MM.1S (cell line): ENCODE measurements at regions not wholly inside any gene's neighbourhood (a gene's known extent, or its start where the extent isn't known, plus 50 kb on each side); places are given as distances from the start of the nearest gene placed in this dataset.

Experiments used
- DNase-seq: peaks from one replicate; pipeline ENCODE4 v3.0.0-alpha.2; 2015
- H2AFZ ChIP-seq: fragments of 300-600 bp; sonication (generic); 2 replicates; pipeline ENCODE4 v1.6.0; 2016; ENCODE audit warnings: antibody characterized with exemption, low read length
- H3F3A ChIP-seq: fragments of 300-600 bp; sonication (generic); 2 replicates; pipeline ENCODE4 v1.6.1; 2016; ENCODE audit warnings: mild to moderate bottlenecking, antibody characterized with exemption, low read length, moderate library complexity, mixed read lengths; ENCODE audit not compliant: insufficient read depth
- H3K27ac ChIP-seq: fragments of 300-600 bp; sonication (generic); 2 replicates; pipeline ENCODE4 v1.5.1; 2016; ENCODE audit warnings: mild to moderate bottlenecking, low read length
- H3K27me3 ChIP-seq: fragments of 300-600 bp; sonication (generic); replicated peaks from 2 replicates; pipeline ENCODE4 v1.6.0; 2016; ENCODE audit warnings: low read length; ENCODE audit not compliant: insufficient read depth
- H3K36me3 ChIP-seq: fragments of 300-600 bp; sonication (generic); replicated peaks from 2 replicates; pipeline ENCODE4 v1.6.1; 2016; ENCODE audit warnings: mild to moderate bottlenecking, low read length, mixed read lengths; ENCODE audit not compliant: insufficient read depth
- H3K4me1 ChIP-seq: fragments of 300-600 bp; sonication (generic); 2 replicates; pipeline ENCODE4 v1.6.1; 2016; ENCODE audit warnings: low read length, mixed read lengths
- H3K4me2 ChIP-seq: fragments of 300-600 bp; sonication (generic); 2 replicates; pipeline ENCODE4 v1.6.0; 2016; ENCODE audit warnings: low read depth, low read length
- H3K4me3 ChIP-seq: fragments of 300-600 bp; sonication (generic); 2 replicates; pipeline ENCODE4 v1.5.1; 2016; ENCODE audit warnings: low read length, mixed read lengths
- H3K79me2 ChIP-seq: fragments of 300-600 bp; sonication (generic); 2 replicates; pipeline ENCODE4 v1.6.1; 2016; ENCODE audit warnings: mixed run types, low read length, mixed read lengths
- H3K9ac ChIP-seq: fragments of 300-600 bp; sonication (generic); 2 replicates; pipeline ENCODE4 v1.6.1; 2016; ENCODE audit warnings: low read length, mixed read lengths
- H3K9me2 ChIP-seq: fragments of 300-600 bp; sonication (generic); replicated peaks from 2 replicates; pipeline ENCODE4 v1.6.1; 2016; ENCODE audit warnings: mild to moderate bottlenecking, low read length, mixed read lengths; ENCODE audit not compliant: insufficient read depth
- H3K9me3 ChIP-seq: fragments of 300-600 bp; sonication (generic); replicated peaks from 2 replicates; pipeline ENCODE4 v1.6.1; 2016; ENCODE audit warnings: mild to moderate bottlenecking, low read length, mixed read lengths; ENCODE audit not compliant: insufficient read depth
- H4K20me1 ChIP-seq: fragments of 300-600 bp; sonication (generic); 2 replicates; pipeline ENCODE4 v1.6.1; 2016; ENCODE audit warnings: mild to moderate bottlenecking, low read length, moderate library complexity, mixed read lengths; ENCODE audit not compliant: insufficient read depth
- CTCF ChIP-seq: fragments of 300-600 bp; sonication (generic); IDR thresholded peaks from 2 replicates; pipeline ENCODE4 v1.5.1; 2016; ENCODE audit warnings: antibody characterized with exemption, low read length, mixed read lengths
- EZH2 ChIP-seq: fragments of 300-600 bp; sonication (generic); optimal IDR thresholded peaks from 2 replicates; pipeline ENCODE3; 2017; ENCODE audit warnings: low read depth, mild to moderate bottlenecking, antibody characterized with exemption, low read length, mixed read lengths
- EZH2phosphoT487 ChIP-seq: fragments of 300-600 bp; sonication (generic); IDR thresholded peaks from 2 replicates; pipeline ENCODE4 v1.6.1; 2018; ENCODE audit warnings: antibody characterized with exemption, low read length

- Histone ChIP-seq H3K4me3 (no peak overlapping the region), H4K20me1 (no peaks in the 10 kb centered on the region), H3K79me2 (no peaks in the 10 kb centered on the region), H3K4me2 (no peak overlapping the region), H3K27me3 (no peaks in the 10 kb centered on the region), H3K4me1 (peaks cover 17% of the 10 kb centered on the region), H3K9me2 (no peaks in the 10 kb centered on the region), H3K9ac (no peak overlapping the region), H3K9me3 (no peaks in the 10 kb centered on the region), H3K36me3 (no peaks in the 10 kb centered on the region), H2AFZ (no peak overlapping the region), H3F3A (no peaks in the 10 kb centered on the region), H3K27ac (no peak overlapping the region)
- no peak for TF ChIP-seq EZH2phosphoT487
- TF ChIP-seq CTCF = peak; percentile 12; the same call in 1 of the 2 replicates
- no peak for TF ChIP-seq EZH2
- no peak for DNase-seq
Measured at GRCh38 chr3:34015204-34016142, 217.0 kb downstream of the PDCD6IP start.

GRCh38 chr3:34016925-34017587 lies 218.6 kb downstream of the PDCD6IP start:
- no peak overlapping the region for H3K4me3 ChIP-seq
- H3K9me2 ChIP-seq = no peaks in the 10 kb centered on the region
- peak overlapping the region; percentile 30; the same call in 1 of the 2 replicates for H2AFZ ChIP-seq
- no peak for TF ChIP-seq EZH2phosphoT487
- H3K4me1 ChIP-seq = peaks cover 15% of the 10 kb centered on the region
- H3K9ac ChIP-seq = no peak overlapping the region
- H3K4me2 ChIP-seq = peak overlapping the region; percentile 43; the same call in 1 of the 2 replicates
- H3K79me2 ChIP-seq = no peaks in the 10 kb centered on the region
- H3F3A ChIP-seq = no peaks in the 10 kb centered on the region
- no peaks in the 10 kb centered on the region for H4K20me1 ChIP-seq
- no peaks in the 10 kb centered on the region for H3K36me3 ChIP-seq
- H3K27ac ChIP-seq = peak overlapping the region; percentile 14; the same call in 1 of the 2 replicates
- H3K27me3 ChIP-seq = no peaks in the 10 kb centered on the region
- H3K9me3 ChIP-seq = no peaks in the 10 kb centered on the region
- peak; percentile 59 for DNase-seq

- Histone ChIP-seq H3K9ac (no peak overlapping the region), H3K4me1 (peaks cover 13% of the 10 kb centered on the region), H3K27me3 (no peaks in the 10 kb centered on the region), H3K27ac (no peak overlapping the region), H4K20me1 (no peaks in the 10 kb centered on the region), H3K9me3 (no peaks in the 10 kb centered on the region), H2AFZ (no peak overlapping the region), H3K4me3 (no peak overlapping the region), H3K9me2 (no peaks in the 10 kb centered on the region), H3K79me2 (no peaks in the 10 kb centered on the region), H3K4me2 (peak overlapping the region; percentile 43; the same call in 1 of the 2 replicates), H3K36me3 (no peaks in the 10 kb centered on the region), H3F3A (no peaks in the 10 kb centered on the region)
- DNase-seq = no peak
- no peak for TF ChIP-seq CTCF
- TF ChIP-seq EZH2 = no peak
- TF ChIP-seq EZH2phosphoT487 = no peak
Measured at GRCh38 chr3:34017757-34018156, 219.3 kb downstream of the PDCD6IP start.
